ENCODE measurements at regions not wholly inside any gene's neighbourhood (a gene's known extent, or its start where the extent isn't known, plus 50 kb on each side); places are given as distances from the start of the nearest gene placed in this dataset.
"Not testable (repeated sequence)": the region's sequence is repeated elsewhere in the genome, so short reads cannot be mapped to it uniquely, and the experiment has no call there.

GRCh38 chr1:148279002-148279542, 127.0 kb upstream of the NBPF11 start:
- Mint-ChIP-seq H3K4me3 (peak overlapping the region; percentile 86), H3K27me3 (peaks cover 33% of the 10 kb centered on the region), H3K4me1 (peaks cover 17% of the 10 kb centered on the region)
- intact Hi-C loops (cut with micrococcal nuclease); H3K36me3 Mint-ChIP-seq (ENCODE audit: low read depth); H3K9me3 Mint-ChIP-seq; DNase-seq; H3K27ac Mint-ChIP-seq: not testable (repeated sequence)

- peaks cover 17% of the 10 kb centered on the region for H3K4me1 Mint-ChIP-seq
- peaks cover 40% of the 10 kb centered on the region for H3K27me3 Mint-ChIP-seq
- H3K36me3 Mint-ChIP-seq (ENCODE audit: low read depth); DNase-seq; intact Hi-C loops (cut with micrococcal nuclease); H3K4me3 Mint-ChIP-seq; H3K27ac Mint-ChIP-seq; H3K9me3 Mint-ChIP-seq: not testable (repeated sequence)
Observed at GRCh38 chr1:148277865-148278279, 125.8 kb upstream of the NBPF11 start.

GRCh38 chr1:148267066-148267465, 115.0 kb upstream of the NBPF11 start:
- H3K27ac Mint-ChIP-seq; H3K9me3 Mint-ChIP-seq; intact Hi-C loops (cut with micrococcal nuclease); H3K36me3 Mint-ChIP-seq (ENCODE audit: low read depth); DNase-seq; H3K4me3 Mint-ChIP-seq: not testable (repeated sequence)
- Mint-ChIP-seq H3K27me3 (peaks cover 14% of the 10 kb centered on the region), H3K4me1 (peaks cover 16% of the 10 kb centered on the region)

DNA sequence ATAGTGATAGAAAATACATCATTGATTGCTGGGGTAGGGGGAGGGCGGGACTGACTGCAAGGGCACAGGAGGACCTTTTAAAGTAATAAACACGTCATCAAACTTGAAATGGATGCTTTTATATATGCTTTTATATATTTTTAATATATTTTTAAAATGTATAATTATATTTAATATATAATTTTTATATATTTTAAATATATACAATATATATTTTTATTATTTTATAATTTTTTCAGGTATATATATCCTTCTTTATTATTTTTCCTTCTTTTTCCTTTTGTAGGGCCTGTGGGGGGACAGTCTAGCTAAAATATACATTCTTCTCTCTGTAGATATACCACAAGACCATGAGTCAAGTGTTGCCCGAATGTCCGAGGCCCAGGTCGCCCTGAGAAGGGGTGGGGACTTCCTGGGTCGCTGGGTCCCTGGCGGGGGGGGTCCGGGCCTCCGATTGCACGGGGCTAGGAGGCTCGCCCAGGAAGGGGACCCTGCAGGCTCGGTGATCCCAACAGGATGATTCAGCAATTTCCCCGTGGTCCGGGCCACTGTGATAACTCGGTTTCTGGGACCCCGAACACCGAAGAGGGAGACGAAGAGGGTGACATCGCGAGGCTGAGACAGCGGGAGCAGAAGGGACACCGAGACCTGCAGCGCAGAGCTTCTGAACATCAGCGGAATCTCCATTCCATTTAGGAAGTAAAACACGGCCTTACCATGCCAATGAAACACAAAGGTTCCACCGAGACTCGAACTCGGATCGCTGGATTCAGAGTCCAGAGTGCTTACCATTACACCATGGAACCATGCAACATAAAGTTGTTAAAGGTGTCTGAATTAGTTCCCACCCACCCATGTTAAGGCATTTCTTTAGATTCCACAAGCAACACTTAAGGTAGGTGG, 112.5 kb upstream of the NBPF11 start:
- Mint-ChIP-seq H3K27me3 (peaks cover 24% of the 10 kb centered on the region), H3K4me3 (peak overlapping the region; percentile 93), H3K36me3 (ENCODE audit: low read depth) (no peaks in the 10 kb centered on the region), H3K27ac (no peak overlapping the region), H3K9me3 (no peaks in the 10 kb centered on the region), H3K4me1 (peaks cover 18% of the 10 kb centered on the region)
- DNase-seq: no peak
- intact Hi-C loops (cut with micrococcal nuclease): loop anchor here (5.0 kb wide), 1 partner anchor 1182 kb away; no protein-coding TSS in a partner anchor

GRCh38 chr1:148263906-148264255, 111.8 kb upstream of the NBPF11 start:
- peaks cover 18% of the 10 kb centered on the region for H3K4me1 Mint-ChIP-seq
- no peaks in the 10 kb centered on the region for H3K9me3 Mint-ChIP-seq
- peak overlapping the region; percentile 93 for H3K4me3 Mint-ChIP-seq
- no peaks in the 10 kb centered on the region for H3K36me3 Mint-ChIP-seq (ENCODE audit: low read depth)
- intact Hi-C loops (cut with micrococcal nuclease): loop anchor here (2.0 to 5.0 kb wide), 2 partner anchors 71 to 1182 kb away; no protein-coding TSS in a partner anchor
- DNase-seq: no peak
- H3K27me3 Mint-ChIP-seq: peaks cover 30% of the 10 kb centered on the region
- peak overlapping the region; percentile 92 for H3K27ac Mint-ChIP-seq

GRCh38 chr1:148263128-148263905, 111.2 kb upstream of the NBPF11 start:
- peak; percentile 85 for DNase-seq
- peak overlapping the region; percentile 93 for H3K4me3 Mint-ChIP-seq
- intact Hi-C loops (cut with micrococcal nuclease): loop anchor here (2.0 to 5.0 kb wide), 2 partner anchors 71 to 1181 kb away; no protein-coding TSS in a partner anchor
- peak overlapping the region; percentile 92 for H3K27ac Mint-ChIP-seq
- H3K36me3 Mint-ChIP-seq (ENCODE audit: low read depth): no peaks in the 10 kb centered on the region
- H3K4me1 Mint-ChIP-seq: peaks cover 18% of the 10 kb centered on the region
- no peaks in the 10 kb centered on the region for H3K9me3 Mint-ChIP-seq
- H3K27me3 Mint-ChIP-seq: peaks cover 30% of the 10 kb centered on the region

- H3K9me3 Mint-ChIP-seq; H3K27ac Mint-ChIP-seq; DNase-seq; H3K36me3 Mint-ChIP-seq (ENCODE audit: low read depth); H3K4me3 Mint-ChIP-seq: not testable (repeated sequence)
- intact Hi-C loops (cut with micrococcal nuclease): loop anchor here (2.0 to 5.0 kb wide), 2 partner anchors 73 to 1179 kb away; no protein-coding TSS in a partner anchor
- peaks cover 18% of the 10 kb centered on the region for H3K4me1 Mint-ChIP-seq
- peaks cover 29% of the 10 kb centered on the region for H3K27me3 Mint-ChIP-seq
Observed at GRCh38 chr1:148261684-148262083, 109.6 kb upstream of the NBPF11 start.

DNA sequence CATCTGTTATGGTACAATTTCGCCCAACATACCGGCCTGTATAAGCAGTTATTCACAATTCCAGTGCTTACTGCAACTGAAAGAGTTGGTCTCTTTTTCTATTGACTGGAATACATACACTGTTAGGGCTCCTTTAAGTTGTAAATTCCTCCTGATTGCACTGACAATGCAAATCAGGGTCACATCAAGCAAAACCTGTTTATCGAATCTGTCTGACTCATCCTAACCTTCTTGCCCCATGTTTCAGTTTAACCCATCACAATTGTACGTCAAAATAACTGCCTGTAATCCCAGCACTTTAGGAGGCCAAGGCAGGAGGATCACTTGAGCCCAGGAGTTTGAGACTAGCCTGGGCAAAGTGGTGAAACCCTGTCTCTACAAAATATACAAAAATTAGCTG, 105.8 kb upstream of the NBPF11 start:
- H3K27ac Mint-ChIP-seq; H3K9me3 Mint-ChIP-seq; intact Hi-C loops (cut with micrococcal nuclease); H3K4me3 Mint-ChIP-seq; H3K4me1 Mint-ChIP-seq; H3K36me3 Mint-ChIP-seq (ENCODE audit: low read depth); DNase-seq: not testable (repeated sequence)
- H3K27me3 Mint-ChIP-seq: peaks cover 29% of the 10 kb centered on the region

GRCh38 chr1:148254611-148255429, 102.7 kb upstream of the NBPF11 start:
- H3K4me3 Mint-ChIP-seq; H3K9me3 Mint-ChIP-seq; H3K4me1 Mint-ChIP-seq; intact Hi-C loops (cut with micrococcal nuclease); H3K36me3 Mint-ChIP-seq (ENCODE audit: low read depth); H3K27ac Mint-ChIP-seq: not testable (repeated sequence)
- DNase-seq: peak; percentile 74
- peaks cover 14% of the 10 kb centered on the region for H3K27me3 Mint-ChIP-seq

- DNase-seq: peak; percentile 6
- H3K27me3 Mint-ChIP-seq; H3K4me1 Mint-ChIP-seq; intact Hi-C loops (cut with micrococcal nuclease); H3K4me3 Mint-ChIP-seq; H3K36me3 Mint-ChIP-seq (ENCODE audit: low read depth); H3K27ac Mint-ChIP-seq; H3K9me3 Mint-ChIP-seq: not testable (repeated sequence)
Observed at GRCh38 chr1:148253808-148254207, 101.7 kb upstream of the NBPF11 start.

- H3K4me1 Mint-ChIP-seq; H3K4me3 Mint-ChIP-seq; H3K9me3 Mint-ChIP-seq; H3K27ac Mint-ChIP-seq; DNase-seq; H3K36me3 Mint-ChIP-seq (ENCODE audit: low read depth); intact Hi-C loops (cut with micrococcal nuclease); H3K27me3 Mint-ChIP-seq: not testable (repeated sequence)
Observed at GRCh38 chr1:148248798-148249197, 96.7 kb upstream of the NBPF11 start.

GRCh38 chr1:148246258-148246861, 94.3 kb upstream of the NBPF11 start:
- H3K4me3 Mint-ChIP-seq; intact Hi-C loops (cut with micrococcal nuclease); H3K27me3 Mint-ChIP-seq; H3K9me3 Mint-ChIP-seq; H3K36me3 Mint-ChIP-seq (ENCODE audit: low read depth); H3K27ac Mint-ChIP-seq; H3K4me1 Mint-ChIP-seq: not testable (repeated sequence)
- DNase-seq: peak; percentile 21

DNA sequence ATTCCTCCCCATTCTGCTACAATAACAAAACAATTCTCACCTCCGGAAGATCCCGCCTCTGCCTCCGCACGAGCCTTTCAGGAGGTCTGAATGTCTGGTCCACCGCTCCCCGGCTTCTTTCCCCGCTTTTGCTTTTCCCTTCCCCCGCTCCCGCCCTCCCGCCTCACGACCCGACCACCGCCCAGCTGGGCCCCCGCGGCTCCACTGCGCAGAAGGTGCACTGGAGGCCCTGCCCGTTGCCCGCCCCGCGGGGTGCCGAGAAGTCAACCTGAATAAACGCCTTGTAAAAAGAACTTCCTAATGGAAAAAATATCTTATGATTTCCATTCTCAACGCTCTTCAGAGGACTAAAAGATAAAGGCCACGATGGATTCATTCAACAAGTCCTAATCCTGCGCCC, 93.8 kb upstream of the NBPF11 start:
- DNase-seq: peak; percentile 6
- H3K36me3 Mint-ChIP-seq (ENCODE audit: low read depth); H3K9me3 Mint-ChIP-seq; H3K4me1 Mint-ChIP-seq; H3K27ac Mint-ChIP-seq; intact Hi-C loops (cut with micrococcal nuclease); H3K27me3 Mint-ChIP-seq; H3K4me3 Mint-ChIP-seq: not testable (repeated sequence)

Measured in activated CD4-positive, alpha-beta T cell treated with anti-CD3 and anti-CD28 coated beads, Interleukin-2, amount 10 ng/mL, durations not matched to agents 24 days and 14 days (primary cell).